ENCODE measurements at regions not wholly inside any gene's neighbourhood (a gene's known extent, or its start where the extent isn't known, plus 50 kb on each side); places are given as distances from the start of the nearest gene placed in this dataset.

DNA sequence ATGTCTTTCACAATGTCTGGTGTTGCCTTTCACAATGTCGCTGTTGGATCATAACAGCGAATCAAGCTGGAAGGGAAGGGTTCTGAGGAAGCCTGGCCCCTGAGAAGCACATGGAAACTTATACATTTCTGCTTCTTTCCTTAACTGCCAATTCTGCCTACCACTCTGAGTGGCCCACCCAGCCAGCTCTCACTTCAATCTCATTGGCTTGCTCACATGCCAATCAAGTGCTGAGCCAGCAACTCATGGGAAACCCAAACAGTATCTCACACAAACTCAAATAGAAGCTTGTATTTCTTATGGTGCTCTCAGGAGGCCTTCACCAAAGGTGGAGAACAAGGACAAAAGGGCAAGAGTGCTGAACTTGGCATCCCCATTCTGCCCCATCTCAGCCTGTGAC lies 117.4 kb upstream of the GPR26 start:
- TF ChIP-seq POLR2A (IDR thresholded peaks at IDR 0.05) = no peak
- TF ChIP-seq CTCF (IDR thresholded peaks at IDR 0.05) = no peak
